ENCODE measurements at regions not wholly inside any gene's neighbourhood (a gene's known extent, or its start where the extent isn't known, plus 50 kb on each side); places are given as distances from the start of the nearest gene placed in this dataset.

GRCh38 chr14:97506626-97507025, 709.4 kb downstream of the VRK1 start:
- DNase-seq (ENCODE audit: low read depth), result no peak
- no peak for TF ChIP-seq MYC (IDR thresholded peaks at IDR 0.05; ENCODE audit: low read depth, low read length)
- no peak for TF ChIP-seq CTCF (IDR thresholded peaks at IDR 0.05; ENCODE audit: low read depth, low read length)
- no peak for TF ChIP-seq POLR2A (IDR thresholded peaks at IDR 0.05; ENCODE audit: extremely low read depth, insufficient read length)
- no peak for TF ChIP-seq MAX (IDR thresholded peaks at IDR 0.05; ENCODE audit: low read depth, low read length)
- no peak overlapping the region for H3K4me3 ChIP-seq (ENCODE audit: low read depth, low read length)

- TF ChIP-seq MYC (IDR thresholded peaks at IDR 0.05; ENCODE audit: low read depth, low read length), result no peak
- TF ChIP-seq CTCF (IDR thresholded peaks at IDR 0.05; ENCODE audit: low read depth, low read length), result no peak
- TF ChIP-seq POLR2A (IDR thresholded peaks at IDR 0.05; ENCODE audit: extremely low read depth, insufficient read length), result no peak
- no peak for TF ChIP-seq MAX (IDR thresholded peaks at IDR 0.05; ENCODE audit: low read depth, low read length)
- DNase-seq (ENCODE audit: low read depth), result no peak
- no peak overlapping the region for H3K4me3 ChIP-seq (ENCODE audit: low read depth, low read length)
These were observed 716.7 kb downstream of the VRK1 start for GRCh38 chr14:97513891-97514290.

- no peak overlapping the region for H3K4me3 ChIP-seq (ENCODE audit: low read depth, low read length)
- TF ChIP-seq POLR2A (IDR thresholded peaks at IDR 0.05; ENCODE audit: extremely low read depth, insufficient read length), result no peak
- no peak for TF ChIP-seq CTCF (IDR thresholded peaks at IDR 0.05; ENCODE audit: low read depth, low read length)
- TF ChIP-seq MAX (IDR thresholded peaks at IDR 0.05; ENCODE audit: low read depth, low read length), result no peak
- TF ChIP-seq MYC (IDR thresholded peaks at IDR 0.05; ENCODE audit: low read depth, low read length), result no peak
- DNase-seq (ENCODE audit: low read depth), result no peak
These were observed 720.5 kb downstream of the VRK1 start for GRCh38 chr14:97517566-97518234.

- no peak for TF ChIP-seq CTCF (IDR thresholded peaks at IDR 0.05; ENCODE audit: low read depth, low read length)
- no peak for TF ChIP-seq MYC (IDR thresholded peaks at IDR 0.05; ENCODE audit: low read depth, low read length)
- no peak overlapping the region for H3K4me3 ChIP-seq (ENCODE audit: low read depth, low read length)
- no peak for DNase-seq (ENCODE audit: low read depth)
These were observed 726.8 kb downstream of the VRK1 start for GRCh38 chr14:97523936-97524335.

- TF ChIP-seq POLR2A (IDR thresholded peaks at IDR 0.05; ENCODE audit: extremely low read depth, insufficient read length) (no peak), CTCF (IDR thresholded peaks at IDR 0.05; ENCODE audit: low read depth, low read length) (no peak), MYC (IDR thresholded peaks at IDR 0.05; ENCODE audit: low read depth, low read length) (no peak), MAX (IDR thresholded peaks at IDR 0.05; ENCODE audit: low read depth, low read length) (no peak)
- DNase-seq (ENCODE audit: low read depth), result no peak
- H3K4me3 ChIP-seq (ENCODE audit: low read depth, low read length), result no peak overlapping the region
These were observed 727.6 kb downstream of the VRK1 start for GRCh38 chr14:97524589-97525319.

Data from NB4 (cell line).